ENCODE measurements at regions not wholly inside any gene's neighbourhood (a gene's known extent, or its start where the extent isn't known, plus 50 kb on each side); places are given as distances from the start of the nearest gene placed in this dataset.

- no peaks in the 10 kb centered on the region for H3K36me3 Mint-ChIP-seq (ENCODE audit: insufficient read depth, unreplicated experiment)
- peaks cover 75% of the 10 kb centered on the region for H3K27me3 Mint-ChIP-seq (ENCODE audit: insufficient read depth, unreplicated experiment)
- H3K4me1 Mint-ChIP-seq (ENCODE audit: insufficient read depth, unreplicated experiment) = no peaks in the 10 kb centered on the region
- no peak for DNase-seq (ENCODE audit: unreplicated experiment)
- H3K4me3 Mint-ChIP-seq (ENCODE audit: unreplicated experiment) = no peak overlapping the region
- POLR2A ChIA-PET = no interaction called here
- CTCF ChIA-PET = no interaction called here
- TF ChIP-seq CTCF (IDR thresholded peaks at IDR 0.05; ENCODE audit: unreplicated experiment) = no peak
- BruUV-seq (replicated peaks) = no TSS peak
- no peak overlapping the region for H3K27ac Mint-ChIP-seq (ENCODE audit: low read depth, unreplicated experiment)
- intact Hi-C loops (cut with micrococcal nuclease) = no loop called here
- no peaks in the 10 kb centered on the region for H3K9me3 Mint-ChIP-seq (ENCODE audit: unreplicated experiment)
These were observed 299.2 kb upstream of the KLHL1 start for GRCh38 chr13:70407486-70407885.

- ChIA-PET CTCF (no interaction called here), POLR2A (no interaction called here)
- Mint-ChIP-seq H3K36me3 (ENCODE audit: insufficient read depth, unreplicated experiment) (no peaks in the 10 kb centered on the region), H3K4me3 (ENCODE audit: unreplicated experiment) (no peak overlapping the region), H3K27me3 (ENCODE audit: insufficient read depth, unreplicated experiment) (peaks cover 71% of the 10 kb centered on the region), H3K4me1 (ENCODE audit: insufficient read depth, unreplicated experiment) (no peaks in the 10 kb centered on the region), H3K9me3 (ENCODE audit: unreplicated experiment) (no peaks in the 10 kb centered on the region), H3K27ac (ENCODE audit: low read depth, unreplicated experiment) (no peak overlapping the region)
- no peak for DNase-seq (ENCODE audit: unreplicated experiment)
- no TSS peak for BruUV-seq (replicated peaks)
- intact Hi-C loops (cut with micrococcal nuclease) = no loop called here
- TF ChIP-seq CTCF (IDR thresholded peaks at IDR 0.05; ENCODE audit: unreplicated experiment) = no peak
These were observed 297.0 kb upstream of the KLHL1 start for GRCh38 chr13:70405266-70405665.

- Mint-ChIP-seq H3K9me3 (ENCODE audit: unreplicated experiment) (no peaks in the 10 kb centered on the region), H3K4me3 (ENCODE audit: unreplicated experiment) (no peak overlapping the region), H3K4me1 (ENCODE audit: insufficient read depth, unreplicated experiment) (no peaks in the 10 kb centered on the region), H3K36me3 (ENCODE audit: insufficient read depth, unreplicated experiment) (no peaks in the 10 kb centered on the region), H3K27me3 (ENCODE audit: insufficient read depth, unreplicated experiment) (peaks cover 81% of the 10 kb centered on the region), H3K27ac (ENCODE audit: low read depth, unreplicated experiment) (no peak overlapping the region)
- intact Hi-C loops (cut with micrococcal nuclease) = no loop called here
- TF ChIP-seq CTCF (IDR thresholded peaks at IDR 0.05; ENCODE audit: unreplicated experiment) = no peak
- POLR2A ChIA-PET = no interaction called here
- CTCF ChIA-PET = no interaction called here
- DNase-seq (ENCODE audit: unreplicated experiment) = no peak
- no TSS peak for BruUV-seq (replicated peaks)
These were observed 285.8 kb upstream of the KLHL1 start for GRCh38 chr13:70394031-70394548.

- ChIA-PET CTCF (no interaction called here), POLR2A (no interaction called here)
- DNase-seq (ENCODE audit: unreplicated experiment) = no peak
- no TSS peak for BruUV-seq (replicated peaks)
- H3K4me1 Mint-ChIP-seq (ENCODE audit: insufficient read depth, unreplicated experiment) = no peaks in the 10 kb centered on the region
- H3K4me3 Mint-ChIP-seq (ENCODE audit: unreplicated experiment) = no peak overlapping the region
- peaks cover 57% of the 10 kb centered on the region for H3K27me3 Mint-ChIP-seq (ENCODE audit: insufficient read depth, unreplicated experiment)
- intact Hi-C loops (cut with micrococcal nuclease) = no loop called here
- no peaks in the 10 kb centered on the region for H3K9me3 Mint-ChIP-seq (ENCODE audit: unreplicated experiment)
- no peak overlapping the region for H3K27ac Mint-ChIP-seq (ENCODE audit: low read depth, unreplicated experiment)
- no peaks in the 10 kb centered on the region for H3K36me3 Mint-ChIP-seq (ENCODE audit: insufficient read depth, unreplicated experiment)
- no peak for TF ChIP-seq CTCF (IDR thresholded peaks at IDR 0.05; ENCODE audit: unreplicated experiment)
These were observed 283.4 kb upstream of the KLHL1 start for GRCh38 chr13:70391678-70392077.

All from MCF 10A (cell line).